ENCODE measurements at regions not wholly inside any gene's neighbourhood (a gene's known extent, or its start where the extent isn't known, plus 50 kb on each side); places are given as distances from the start of the nearest gene placed in this dataset.
"Not testable (repeated sequence)": the region's sequence is repeated elsewhere in the genome, so short reads cannot be mapped to it uniquely, and the experiment has no call there.

GRCh38 chr6:137623293-137623692 lies 129.1 kb upstream of the OLIG3 start:
- no peak for DNase-seq (ENCODE audit: low read depth)

- no peak for DNase-seq (ENCODE audit: low read depth)
These were observed 131.0 kb upstream of the OLIG3 start for GRCh38 chr6:137625100-137625661.

GRCh38 chr6:137625808-137626207 lies 131.6 kb upstream of the OLIG3 start:
- no peak for DNase-seq (ENCODE audit: low read depth)

- DNase-seq (ENCODE audit: low read depth), result no peak
These were observed 136.5 kb upstream of the OLIG3 start for GRCh38 chr6:137630666-137631065.

GRCh38 chr6:137631323-137631722 lies 137.1 kb upstream of the OLIG3 start:
- DNase-seq (ENCODE audit: low read depth), result no peak

GRCh38 chr6:137634177-137634576 lies 140.0 kb upstream of the OLIG3 start:
- DNase-seq (ENCODE audit: low read depth), result not testable (repeated sequence)

- peak; percentile 98 for DNase-seq (ENCODE audit: low read depth)
These were observed 142.9 kb upstream of the OLIG3 start for GRCh38 chr6:137637121-137637520.

- no peak for DNase-seq (ENCODE audit: low read depth)
These were observed 144.9 kb upstream of the OLIG3 start for GRCh38 chr6:137638926-137639706.

GRCh38 chr6:137640086-137640485 lies 145.9 kb upstream of the OLIG3 start:
- DNase-seq (ENCODE audit: low read depth), result no peak

GRCh38 chr6:137641474-137642077 lies 147.4 kb upstream of the OLIG3 start:
- DNase-seq (ENCODE audit: low read depth), result peak; percentile 34

- not testable (repeated sequence) for DNase-seq (ENCODE audit: low read depth)
These were observed 149.0 kb upstream of the OLIG3 start for GRCh38 chr6:137643210-137643609.

- DNase-seq (ENCODE audit: low read depth), result not testable (repeated sequence)
These were observed 149.4 kb upstream of the OLIG3 start for GRCh38 chr6:137643644-137644043.

- DNase-seq (ENCODE audit: low read depth), result no peak
These were observed 151.7 kb upstream of the OLIG3 start for GRCh38 chr6:137645850-137646249.

GRCh38 chr6:137646484-137646883 lies 152.3 kb upstream of the OLIG3 start:
- no peak for DNase-seq (ENCODE audit: low read depth)

GRCh38 chr6:137647762-137648447 lies 153.7 kb upstream of the OLIG3 start:
- DNase-seq (ENCODE audit: low read depth), result no peak

GRCh38 chr6:137650720-137651119 lies 156.5 kb upstream of the OLIG3 start:
- DNase-seq (ENCODE audit: low read depth), result no peak

- DNase-seq (ENCODE audit: low read depth), result no peak
These were observed 157.0 kb upstream of the OLIG3 start for GRCh38 chr6:137651178-137651577.

- no peak for DNase-seq (ENCODE audit: low read depth)
These were observed 157.6 kb upstream of the OLIG3 start for GRCh38 chr6:137651591-137652335.

- no peak for DNase-seq (ENCODE audit: low read depth)
These were observed 158.9 kb upstream of the OLIG3 start for GRCh38 chr6:137652961-137653705.

GRCh38 chr6:137653706-137654059 lies 159.5 kb upstream of the OLIG3 start:
- no peak for DNase-seq (ENCODE audit: low read depth)

GRCh38 chr6:137654365-137654981 lies 160.3 kb upstream of the OLIG3 start:
- no peak for DNase-seq (ENCODE audit: low read depth)

Data from non-pigmented ciliary epithelial cell (primary cell).